Spleen (tissue), 11 donors: ENCODE measurements at regions not wholly inside any gene's neighbourhood (a gene's known extent, or its start where the extent isn't known, plus 50 kb on each side); places are given as distances from the start of the nearest gene placed in this dataset.

Experiments used
- DNase-seq: peaks from one replicate; pipeline ENCODE4 v3.0.0-alpha.2; 2020
- H3K27ac ChIP-seq, 8 donors: fragments of 200-600 bp; sonication (generic) in 7 of 8; 1 replicate in 4 of 8; 2 replicates in 4 of 8; pipeline versions ENCODE4 v1.5.0 to v1.8.0; 2016 to 2021; ENCODE audit warnings: inconsistent platforms in 4 of 8, mild to moderate bottlenecking in 4 of 8, moderate library complexity in 1 of 8
- H3K27me3 ChIP-seq, 7 donors: fragments of 200-600 bp; sonication (generic) in 6 of 7; replicated peaks in 1 of 7; 1 replicate in 4 of 7; 2 replicates in 3 of 7; pipeline versions ENCODE4 v1.5.0 to v1.8.0; 2016 to 2021; ENCODE audit warnings: inconsistent platforms in 3 of 7, mild to moderate bottlenecking in 1 of 7
- H3K36me3 ChIP-seq, 6 donors: fragments of 200-600 bp; sonication (generic) in 5 of 6; 1 replicate in 4 of 6; 2 replicates in 2 of 6; pipeline versions ENCODE4 v1.5.0 to v1.8.0; 2016 to 2021; ENCODE audit warnings: inconsistent platforms in 2 of 6
- H3K4me1 ChIP-seq, 6 donors: fragments of 200-600 bp; sonication (generic) in 5 of 6; 1 replicate in 3 of 6; 2 replicates in 3 of 6; pipeline versions ENCODE4 v1.5.0 to v1.8.0; 2016 to 2021; ENCODE audit warnings: inconsistent platforms in 3 of 6
- H3K4me3 ChIP-seq, 8 donors: fragments of 200-600 bp; sonication (generic) in 7 of 8; 1 replicate in 4 of 8; 2 replicates in 4 of 8; pipeline versions ENCODE4 v1.5.0 to v1.8.0; 2016 to 2021; ENCODE audit warnings: inconsistent platforms in 4 of 8, mild to moderate bottlenecking in 4 of 8, moderate library complexity in 2 of 8
- H3K9me3 ChIP-seq, 8 donors: fragments of 200-600 bp; sonication (generic) in 7 of 8; 1 replicate in 4 of 8; 2 replicates in 4 of 8; pipeline versions ENCODE4 v1.5.0 to v1.8.0; 2016 to 2021; ENCODE audit warnings: inconsistent platforms in 4 of 8
- CTCF ChIP-seq, 11 experiments: fragments of 200-600 bp in 7 of 11; fragments of 450-650 bp in 4 of 11; sonication (generic) in 4 of 11; IDR thresholded peaks in 8 of 11; conservative IDR thresholded peaks in 3 of 11; 1 replicate in 7 of 11; 2 replicates in 4 of 11; pipeline versions ENCODE4 v1.4.0 to v1.8.0; 2016 to 2021; ENCODE audit warnings: antibody characterized with exemption in 11 of 11, inconsistent platforms in 4 of 11, mild to moderate bottlenecking in 1 of 11
- POLR2A ChIP-seq, 3 donors: fragments of 450-650 bp; IDR thresholded peaks; one replicate each; pipeline ENCODE4 v1.5.1; 2017; ENCODE audit warnings: antibody characterized with exemption in 3 of 3, mild to moderate bottlenecking in 1 of 3
- POLR2AphosphoS5 ChIP-seq, 3 donors: sonication (generic); formaldehyde crosslinking; IDR thresholded peaks; one replicate each; pipeline ENCODE4 v1.5.1; 2017; ENCODE audit warnings: antibody characterized with exemption in 3 of 3
- WGBS, 5 donors: extraction: QIAGEN DNeasy Blood & Tissue Kit in 3 of 5; methylation state at CpG; one replicate each; pipeline versions ENCODE4 v1.1.5 to v1.1.7; 2013 to 2018; 5-methylcytosine and 5-hydroxymethylcytosine counted together
- intact Hi-C: fragments of 100-400 bp; cut with DNase I; formaldehyde crosslinking; loops from one replicate; pipeline ENCODE4 v1.15.0; 2023; ENCODE audit warnings: low total_unique reads
- donor health status: healthy with polysubstance abuse.
- donor health status: DM: no; HTN: no; CAD: no; lungs with moderate emphysema.
- donor health status: DM: no; HTN: no; CAD: no.
- donor health status: Bipolar disorder and iron deficiency.
- donor health status: healthy.
- donor health status: DM: no; HTN: no; CAD: no.
- donor health status: DM: yes; HTN: yes; CAD: no.

- Histone ChIP-seq H3K4me3 (no peak overlapping the region), H3K4me1 (no peaks in the 10 kb centered on the region), H3K27me3 (no peaks in the 10 kb centered on the region), H3K9me3 (no peaks in the 10 kb centered on the region), H3K27ac (no peak overlapping the region), H3K36me3 (no peaks in the 10 kb centered on the region)
- intact Hi-C loops = no loop called here
- TF ChIP-seq CTCF (IDR thresholded peaks at IDR 0.05 in 8 of 11, conservative IDR thresholded peaks at IDR 0.05 in 3 of 11) (no peak), POLR2AphosphoS5 (IDR thresholded peaks at IDR 0.05) (no peak), POLR2A (IDR thresholded peaks at IDR 0.05) (no peak)
- 87 to 95% (median 91%) methylated on average over 3 of the region's 3 CpGs for WGBS, 5 donors
- no peak for DNase-seq
Observed at GRCh38 chr2:8264981-8265380, 416.9 kb upstream of the ID2 start.

- Histone ChIP-seq H3K4me1 (no peaks in the 10 kb centered on the region), H3K9me3 (no peaks in the 10 kb centered on the region), H3K36me3 (no peaks in the 10 kb centered on the region), H3K4me3 (no peak overlapping the region), H3K27me3 (no peaks in the 10 kb centered on the region), H3K27ac (no peak overlapping the region)
- TF ChIP-seq POLR2A (IDR thresholded peaks at IDR 0.05) (no peak), POLR2AphosphoS5 (IDR thresholded peaks at IDR 0.05) (no peak), CTCF (IDR thresholded peaks at IDR 0.05 in 8 of 11, conservative IDR thresholded peaks at IDR 0.05 in 3 of 11) (no peak)
- intact Hi-C loops = no loop called here
- no peak for DNase-seq
- 72 to 84% (median 81%) methylated on average over 5 of the region's 5 CpGs for WGBS, 5 donors
Observed at GRCh38 chr2:8265476-8266226, 416.2 kb upstream of the ID2 start.

GRCh38 chr2:8266563-8266962, 415.3 kb upstream of the ID2 start:
- H3K27ac ChIP-seq = no peak overlapping the region
- intact Hi-C loops = no loop called here
- H3K9me3 ChIP-seq = no peaks in the 10 kb centered on the region
- H3K27me3 ChIP-seq = no peaks in the 10 kb centered on the region
- no peaks in the 10 kb centered on the region for H3K4me1 ChIP-seq
- no peak for DNase-seq
- no peak overlapping the region for H3K4me3 ChIP-seq
- no peaks in the 10 kb centered on the region for H3K36me3 ChIP-seq
- 87 to 92% (median 89%) methylated on average over 3 of the region's 3 CpGs for WGBS, 5 donors
- no peak for TF ChIP-seq POLR2A (IDR thresholded peaks at IDR 0.05)
- TF ChIP-seq POLR2AphosphoS5 (IDR thresholded peaks at IDR 0.05) = no peak

- intact Hi-C loops = no loop called here
- TF ChIP-seq POLR2A (IDR thresholded peaks at IDR 0.05) (no peak), CTCF (IDR thresholded peaks at IDR 0.05 in 8 of 11, conservative IDR thresholded peaks at IDR 0.05 in 3 of 11) (no peak), POLR2AphosphoS5 (IDR thresholded peaks at IDR 0.05) (no peak)
- H3K4me3 ChIP-seq = no peak overlapping the region
- no peak for DNase-seq
- H3K9me3 ChIP-seq = no peaks in the 10 kb centered on the region
- no peaks in the 10 kb centered on the region for H3K27me3 ChIP-seq
- H3K27ac ChIP-seq = no peak overlapping the region
- no peaks in the 10 kb centered on the region for H3K4me1 ChIP-seq
- H3K36me3 ChIP-seq = no peaks in the 10 kb centered on the region
- WGBS, 5 donors = 80 to 90% (median 85%) methylated on average over 3 of the region's 3 CpGs
Observed at GRCh38 chr2:8267048-8267447, 414.8 kb upstream of the ID2 start.
